Kidney glomerular epithelial cell (primary cell): ENCODE measurements at regions not wholly inside any gene's neighbourhood (a gene's known extent, or its start where the extent isn't known, plus 50 kb on each side); places are given as distances from the start of the nearest gene placed in this dataset.
"Not testable (repeated sequence)": the region's sequence is repeated elsewhere in the genome, so short reads cannot be mapped to it uniquely, and the experiment has no call there.

ENCODE experiments used
- DNase-seq: peaks from one replicate; lab custom pipeline; 2025; lab: John Stamatoyannopoulos, UW

GRCh38 chr6:134634466-134634865 lies 315.4 kb downstream of the ALDH8A1 start:
- DNase-seq: no peak

- not testable (repeated sequence) for DNase-seq
Observed at GRCh38 chr6:134632982-134633940, 315.3 kb upstream of the SGK1 start.

GRCh38 chr6:134632024-134632423 lies 314.1 kb upstream of the SGK1 start:
- no peak for DNase-seq

- DNase-seq: no peak
Observed at GRCh38 chr6:134631398-134631924, 313.5 kb upstream of the SGK1 start.

GRCh38 chr6:134630508-134631121 lies 312.7 kb upstream of the SGK1 start:
- DNase-seq: no peak

GRCh38 chr6:134628154-134628553 lies 310.2 kb upstream of the SGK1 start:
- DNase-seq: no peak

GRCh38 chr6:134627707-134628106 lies 309.8 kb upstream of the SGK1 start:
- no peak for DNase-seq

- no peak for DNase-seq
Observed at GRCh38 chr6:134626589-134626988, 308.7 kb upstream of the SGK1 start.

- no peak for DNase-seq
Observed at GRCh38 chr6:134626086-134626485, 308.2 kb upstream of the SGK1 start.

- DNase-seq: no peak
Observed at GRCh38 chr6:134624781-134625180, 306.9 kb upstream of the SGK1 start.

- DNase-seq: no peak
Observed at GRCh38 chr6:134623401-134623800, 305.5 kb upstream of the SGK1 start.

- no peak for DNase-seq
Observed at GRCh38 chr6:134622382-134623173, 304.7 kb upstream of the SGK1 start.

GRCh38 chr6:134621858-134622257 lies 303.9 kb upstream of the SGK1 start:
- DNase-seq: no peak

GRCh38 chr6:134619789-134620188 lies 301.9 kb upstream of the SGK1 start:
- peak; percentile 16 for DNase-seq

GRCh38 chr6:134619077-134619476 lies 301.2 kb upstream of the SGK1 start:
- DNase-seq: no peak

- DNase-seq: no peak
Observed at GRCh38 chr6:134614606-134615485, 296.9 kb upstream of the SGK1 start.

GRCh38 chr6:134612128-134612527 lies 294.2 kb upstream of the SGK1 start:
- not testable (repeated sequence) for DNase-seq

- DNase-seq: no peak
Observed at GRCh38 chr6:134610411-134610810, 292.5 kb upstream of the SGK1 start.

GRCh38 chr6:134609716-134610261 lies 291.9 kb upstream of the SGK1 start:
- no peak for DNase-seq

- no peak for DNase-seq
Observed at GRCh38 chr6:134607411-134607810, 289.5 kb upstream of the SGK1 start.

- no peak for DNase-seq
Observed at GRCh38 chr6:134605034-134605433, 287.1 kb upstream of the SGK1 start.
